ENCODE measurements at regions not wholly inside any gene's neighbourhood (a gene's known extent, or its start where the extent isn't known, plus 50 kb on each side); places are given as distances from the start of the nearest gene placed in this dataset.

GRCh38 chr10:36224431-36224985, 582.4 kb upstream of the FZD8 start:
- DNase-seq (ENCODE audit: low spot score), result peak; percentile 34

- no peak for DNase-seq (ENCODE audit: low spot score)
Observed at GRCh38 chr10:36221101-36221500, 579.0 kb upstream of the FZD8 start.

DNA sequence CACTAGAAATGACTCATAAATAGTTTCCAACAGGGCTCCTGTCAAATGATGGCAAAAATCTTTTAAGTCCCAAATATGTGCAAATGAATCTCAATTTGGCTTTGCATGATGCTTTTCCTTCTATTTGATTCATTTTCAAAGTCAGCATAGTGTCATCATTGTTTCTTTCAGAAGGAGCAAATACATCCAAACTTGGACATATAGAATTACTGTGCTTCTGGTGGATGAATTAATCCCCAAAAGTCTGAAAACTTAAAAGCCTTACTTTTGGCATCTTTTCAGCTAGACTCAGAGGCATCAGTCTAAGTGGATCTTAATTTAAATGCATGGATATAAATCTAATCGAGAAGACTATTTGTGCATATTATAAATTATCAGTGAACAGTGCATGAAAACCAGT, 578.1 kb upstream of the FZD8 start:
- no peak for DNase-seq (ENCODE audit: low spot score)

- no peak for DNase-seq (ENCODE audit: low spot score)
Observed at GRCh38 chr10:36211856-36212255, 569.8 kb upstream of the FZD8 start.

DNA sequence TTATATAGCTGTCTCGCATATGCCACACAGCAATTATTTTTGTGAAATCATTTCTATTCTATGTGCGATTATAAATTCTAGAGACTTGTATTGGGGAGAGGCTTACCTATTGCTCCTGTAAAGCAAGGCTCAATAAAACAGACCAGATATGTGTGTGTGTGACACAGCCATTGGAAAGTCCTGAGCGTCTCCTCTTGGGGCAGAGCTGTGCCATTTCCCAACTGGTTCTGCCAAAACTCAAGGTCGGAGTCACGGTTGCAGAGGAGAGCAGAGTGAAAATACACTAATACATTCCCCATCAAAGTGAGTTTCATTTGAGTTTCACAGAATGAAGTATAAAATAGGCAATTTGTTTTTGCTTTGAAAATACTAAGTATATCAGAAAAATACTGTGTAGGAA, 567.4 kb upstream of the FZD8 start:
- DNase-seq (ENCODE audit: low spot score), result no peak

GRCh38 chr10:36202881-36203280, 560.8 kb upstream of the FZD8 start:
- DNase-seq (ENCODE audit: low spot score), result peak; percentile 31

DNA sequence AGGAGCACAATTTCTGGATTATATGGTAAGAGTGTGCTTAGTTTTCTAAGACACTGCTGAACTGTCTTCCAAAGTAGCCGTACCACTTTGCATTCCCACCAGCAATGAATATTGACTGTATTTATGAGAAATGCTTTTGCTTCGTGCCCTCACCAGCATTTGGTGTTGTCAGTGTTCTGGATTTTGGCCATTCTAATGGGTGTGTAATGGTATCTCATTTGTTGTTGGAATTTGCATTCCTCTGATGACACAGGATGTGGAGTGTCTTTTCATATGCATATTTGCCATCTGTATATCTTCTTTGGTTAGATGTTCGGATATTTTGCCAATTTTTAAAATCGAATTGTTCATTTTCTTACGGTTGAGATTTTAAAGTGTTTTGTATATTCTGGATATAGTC, 558.5 kb upstream of the FZD8 start:
- no peak for DNase-seq (ENCODE audit: low spot score)

DNA sequence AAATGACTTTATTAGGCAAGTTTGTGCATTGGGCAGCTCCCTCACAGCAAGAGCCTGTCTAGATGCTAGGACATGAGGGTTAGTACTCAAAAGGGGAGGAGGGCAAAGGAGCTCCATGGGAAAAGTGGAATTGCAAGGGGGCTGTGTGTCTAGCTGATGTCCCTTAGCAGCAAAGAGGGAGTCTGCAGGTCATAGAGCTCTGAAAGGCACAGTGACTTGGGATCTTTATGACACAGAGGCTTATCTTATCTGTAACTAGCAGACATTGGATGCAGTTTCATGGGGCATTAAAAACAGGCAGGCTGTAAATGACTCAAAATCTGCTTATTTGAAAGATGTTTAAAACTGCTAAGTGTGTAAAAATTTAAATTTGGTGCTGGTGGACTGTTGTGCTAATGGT, 556.2 kb upstream of the FZD8 start:
- no peak for DNase-seq (ENCODE audit: low spot score)

DNA sequence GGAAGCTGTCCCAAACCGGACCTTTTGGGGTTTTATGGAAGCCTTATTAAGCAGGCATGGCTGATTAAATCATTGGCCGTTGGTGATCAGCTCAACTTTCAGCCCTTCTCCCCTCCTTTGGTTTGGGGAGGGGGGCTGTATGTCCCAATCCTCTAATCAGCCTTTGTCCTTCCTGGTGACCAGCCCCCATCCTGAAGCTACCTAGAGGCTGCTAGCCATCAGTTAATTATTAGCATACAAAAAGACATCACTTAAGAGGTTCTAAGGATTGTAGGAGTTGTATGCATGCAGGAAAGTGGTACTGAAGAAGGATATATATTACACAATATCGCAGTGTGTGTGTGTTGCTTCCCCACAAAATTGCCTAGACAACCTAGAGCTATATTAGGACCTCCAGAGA, 553.3 kb upstream of the FZD8 start:
- DNase-seq (ENCODE audit: low spot score), result no peak

- no peak for DNase-seq (ENCODE audit: low spot score)
Observed at GRCh38 chr10:36194276-36194675, 552.2 kb upstream of the FZD8 start.

GRCh38 chr10:36191009-36191408, 548.9 kb upstream of the FZD8 start:
- no peak for DNase-seq (ENCODE audit: low spot score)

DNA sequence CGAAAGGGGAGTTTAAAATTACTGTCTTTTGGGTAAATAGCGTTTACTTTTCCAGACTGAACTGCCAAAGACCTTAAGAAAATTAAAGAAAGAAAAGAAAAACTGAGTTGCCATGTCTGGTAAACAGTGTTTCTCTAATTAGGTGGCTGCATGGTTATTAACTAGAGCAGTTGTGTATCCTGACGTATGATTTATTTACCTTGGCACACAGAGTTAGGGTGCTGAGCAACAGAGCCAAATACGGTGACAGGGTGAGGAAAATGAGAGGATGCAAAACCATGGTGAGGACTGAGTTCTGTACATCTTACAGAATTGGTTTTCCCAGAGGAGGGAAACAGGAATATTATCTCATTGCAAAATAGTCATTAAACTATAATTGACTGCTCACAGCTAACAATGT, 546.4 kb upstream of the FZD8 start:
- DNase-seq (ENCODE audit: low spot score), result no peak

GRCh38 chr10:36188080-36188453, 546.0 kb upstream of the FZD8 start:
- DNase-seq (ENCODE audit: low spot score), result peak; percentile 15

DNA sequence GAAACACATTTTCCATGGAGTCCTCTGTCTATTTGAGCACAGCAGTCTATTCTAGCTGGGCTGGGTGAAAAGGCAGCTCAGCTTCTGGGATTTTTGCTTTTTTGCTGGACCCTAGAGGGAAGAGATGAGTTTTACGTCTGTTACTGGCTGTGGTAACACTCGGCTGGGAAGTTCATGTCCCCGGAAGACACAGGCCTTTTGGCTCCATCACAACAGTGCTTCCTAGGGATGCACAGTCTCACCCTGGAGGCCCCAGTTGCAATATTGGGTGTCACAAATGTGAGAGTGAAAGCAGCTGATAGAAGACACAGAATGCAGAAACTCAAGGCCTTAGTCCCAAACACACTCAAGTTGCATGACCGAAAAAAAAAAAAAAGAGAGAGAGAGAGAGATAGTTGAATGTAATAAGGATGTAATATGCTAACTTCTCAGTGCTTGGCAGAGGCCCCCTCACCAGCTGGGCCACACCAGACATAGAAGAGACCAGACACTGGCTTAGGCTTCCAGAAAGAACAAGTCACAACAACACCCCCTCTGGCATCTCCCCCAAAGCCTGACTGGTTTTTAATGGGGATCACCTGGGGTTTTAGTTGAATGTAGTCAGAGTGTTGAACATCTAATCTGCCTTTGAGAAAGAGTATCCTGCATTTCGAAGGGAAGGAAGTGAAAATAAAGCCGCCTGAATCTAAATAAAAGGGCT, 545.4 kb upstream of the FZD8 start:
- DNase-seq (ENCODE audit: low spot score), result no peak

GRCh38 chr10:36185097-36185496, 543.0 kb upstream of the FZD8 start:
- no peak for DNase-seq (ENCODE audit: low spot score)

DNA sequence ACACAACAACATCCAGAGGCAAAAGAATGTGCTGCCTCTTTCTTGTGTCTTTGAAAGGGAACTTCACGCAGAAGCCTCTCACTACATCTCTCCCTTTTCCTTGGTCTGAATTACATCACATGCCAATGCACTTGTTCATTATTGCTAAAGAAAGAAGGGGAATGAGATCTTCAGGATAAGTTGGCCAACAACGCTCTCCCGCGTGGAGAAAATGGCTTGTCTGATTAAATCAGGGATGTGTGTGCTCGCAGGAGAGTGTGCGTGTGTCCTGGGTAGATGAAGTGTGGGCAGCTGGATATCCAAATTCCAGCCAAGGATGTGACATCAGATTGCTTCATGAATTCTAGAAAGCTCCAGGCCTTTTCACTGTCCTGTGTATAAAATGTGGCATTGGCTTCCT, 541.6 kb upstream of the FZD8 start:
- no peak for DNase-seq (ENCODE audit: low spot score)

- DNase-seq (ENCODE audit: low spot score), result no peak
Observed at GRCh38 chr10:36183056-36183455, 541.0 kb upstream of the FZD8 start.

GRCh38 chr10:36182606-36183005, 540.5 kb upstream of the FZD8 start:
- no peak for DNase-seq (ENCODE audit: low spot score)

- no peak for DNase-seq (ENCODE audit: low spot score)
Observed at GRCh38 chr10:36182179-36182566, 540.1 kb upstream of the FZD8 start.

GRCh38 chr10:36181426-36182178, 539.5 kb upstream of the FZD8 start:
- DNase-seq (ENCODE audit: low spot score), result peak; percentile 51

GRCh38 chr10:36178616-36179015, 536.5 kb upstream of the FZD8 start:
- no peak for DNase-seq (ENCODE audit: low spot score)

- peak; percentile 5 for DNase-seq (ENCODE audit: low spot score)
Observed at GRCh38 chr10:36177071-36177470, 535.0 kb upstream of the FZD8 start.

GRCh38 chr10:36175954-36176353, 533.9 kb upstream of the FZD8 start:
- no peak for DNase-seq (ENCODE audit: low spot score)

DNA sequence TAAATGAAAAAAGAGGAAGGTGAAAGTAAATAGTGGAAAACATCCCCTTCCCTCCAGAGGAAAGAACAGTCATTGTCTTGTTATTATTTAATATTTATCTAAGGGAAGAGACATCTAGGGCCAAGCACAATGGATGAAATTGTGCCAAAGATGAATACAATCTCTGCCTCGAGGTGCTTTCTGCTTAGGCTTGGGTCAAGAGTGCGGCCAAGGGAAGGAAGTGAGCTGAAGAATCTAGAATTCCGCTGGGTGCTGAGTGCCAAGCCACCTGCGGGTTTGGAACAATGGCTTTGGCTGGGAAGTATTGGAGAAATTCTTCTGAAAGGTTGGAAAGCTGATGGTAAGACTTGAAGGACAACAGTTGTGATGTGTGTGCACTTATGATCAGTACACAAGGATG, 531.3 kb upstream of the FZD8 start:
- no peak for DNase-seq (ENCODE audit: low spot score)
